ENCODE measurements at regions not wholly inside any gene's neighbourhood (a gene's known extent, or its start where the extent isn't known, plus 50 kb on each side); places are given as distances from the start of the nearest gene placed in this dataset.

GRCh38 chr7:115642194-115642593 lies 388.4 kb downstream of the TFEC start:
- no peaks in the 10 kb centered on the region for H3K79me2 ChIP-seq (ENCODE audit: control insufficient read depth, insufficient read depth, low read length)
- H3K9me3 ChIP-seq (replicated peaks; ENCODE audit: control insufficient read depth, insufficient read depth, low read length) = no peaks in the 10 kb centered on the region
- ChIA-PET CTCF (no interaction called here), POLR2A (no interaction called here)
- TF ChIP-seq, protein P1, sequence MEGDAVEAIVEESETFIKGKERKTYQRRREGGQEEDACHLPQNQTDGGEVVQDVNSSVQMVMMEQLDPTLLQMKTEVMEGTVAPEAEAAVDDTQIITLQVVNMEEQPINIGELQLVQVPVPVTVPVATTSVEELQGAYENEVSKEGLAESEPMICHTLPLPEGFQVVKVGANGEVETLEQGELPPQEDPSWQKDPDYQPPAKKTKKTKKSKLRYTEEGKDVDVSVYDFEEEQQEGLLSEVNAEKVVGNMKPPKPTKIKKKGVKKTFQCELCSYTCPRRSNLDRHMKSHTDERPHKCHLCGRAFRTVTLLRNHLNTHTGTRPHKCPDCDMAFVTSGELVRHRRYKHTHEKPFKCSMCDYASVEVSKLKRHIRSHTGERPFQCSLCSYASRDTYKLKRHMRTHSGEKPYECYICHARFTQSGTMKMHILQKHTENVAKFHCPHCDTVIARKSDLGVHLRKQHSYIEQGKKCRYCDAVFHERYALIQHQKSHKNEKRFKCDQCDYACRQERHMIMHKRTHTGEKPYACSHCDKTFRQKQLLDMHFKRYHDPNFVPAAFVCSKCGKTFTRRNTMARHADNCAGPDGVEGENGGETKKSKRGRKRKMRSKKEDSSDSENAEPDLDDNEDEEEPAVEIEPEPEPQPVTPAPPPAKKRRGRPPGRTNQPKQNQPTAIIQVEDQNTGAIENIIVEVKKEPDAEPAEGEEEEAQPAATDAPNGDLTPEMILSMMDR (IDR thresholded peaks at IDR 0.05; ENCODE audit: extremely low read depth in 1 of 2, insufficient read depth in 1 of 2, low read depth in 1 of 2, low read length in 2 of 2) = no peak
- TF ChIP-seq POLR2A (IDR thresholded peaks at IDR 0.05; ENCODE audit: low read depth, low read length) (no peak), POLR2AphosphoS5 (IDR thresholded peaks at IDR 0.05; ENCODE audit: insufficient read depth, low read depth, low read length) (no peak), GATA2 (IDR thresholded peaks at IDR 0.05; ENCODE audit: insufficient read depth, insufficient read length, low read depth, low read length) (no peak), EZH2 (IDR thresholded peaks at IDR 0.05; ENCODE audit: borderline replicate concordance, low read depth, low read length, severe bottlenecking) (no peak), JUN (IDR thresholded peaks at IDR 0.05; ENCODE audit: borderline replicate concordance, insufficient read depth, insufficient read length, low read depth) (no peak), MAX (IDR thresholded peaks at IDR 0.05; ENCODE audit: insufficient read depth, insufficient read length) (no peak), MYC (IDR thresholded peaks at IDR 0.05; ENCODE audit: low read depth, low read length) (no peak), FOS (IDR thresholded peaks at IDR 0.05; ENCODE audit: borderline replicate concordance, insufficient read depth, low read length) (no peak)
- dilution Hi-C loops (cut with MboI; ENCODE audit: extremely low pct_ligation_motif_present, low sequenced_read_pairs) (no loop called here), intact Hi-C loops (cut with micrococcal nuclease) (no loop called here)
- H4K20me1 ChIP-seq (replicated peaks; ENCODE audit: control insufficient read depth, extremely low read depth, insufficient read depth, low read length) = no peaks in the 10 kb centered on the region
- no peak overlapping the region for H3K27ac ChIP-seq (ENCODE audit: insufficient read depth, low read depth, low read length)
- H3K9me1 ChIP-seq (replicated peaks; ENCODE audit: control insufficient read depth, extremely low read depth, insufficient read depth, low read length) = no peaks in the 10 kb centered on the region
- H3K9ac ChIP-seq (replicated peaks; ENCODE audit: extremely low read depth, insufficient read depth, low read length) = no peak overlapping the region
- no peak overlapping the region for H3K4me3 ChIP-seq (replicated peaks in 1 of 3; ENCODE audit: insufficient read depth in 1 of 3, low read depth in 1 of 3, low read length in 3 of 3)
- H3K4me1 ChIP-seq (ENCODE audit: control insufficient read depth, extremely low read depth, insufficient read depth, low read length) = no peaks in the 10 kb centered on the region
- no peak overlapping the region for H2AFZ ChIP-seq (ENCODE audit: low read depth, low read length)
- no peaks in the 10 kb centered on the region for H3K27me3 ChIP-seq (ENCODE audit: control insufficient read depth in 2 of 2, insufficient read depth in 2 of 2, low read length in 2 of 2)
- no peak overlapping the region for H3K4me2 ChIP-seq (ENCODE audit: insufficient read depth, low read length)
- DNase-seq (ENCODE audit: low read depth, low spot score) = no peak
- FAIRE-seq = no peak
- no peaks in the 10 kb centered on the region for H3K36me3 ChIP-seq (ENCODE audit: control insufficient read depth in 2 of 2, extremely low read depth in 1 of 2, insufficient read depth in 2 of 2, low read length in 2 of 2)
- no TSS peak for BruUV-seq (replicated peaks)

All from endothelial cell of umbilical vein (primary cell).